ENCODE measurements at regions not wholly inside any gene's neighbourhood (a gene's known extent, or its start where the extent isn't known, plus 50 kb on each side); places are given as distances from the start of the nearest gene placed in this dataset.

DNA sequence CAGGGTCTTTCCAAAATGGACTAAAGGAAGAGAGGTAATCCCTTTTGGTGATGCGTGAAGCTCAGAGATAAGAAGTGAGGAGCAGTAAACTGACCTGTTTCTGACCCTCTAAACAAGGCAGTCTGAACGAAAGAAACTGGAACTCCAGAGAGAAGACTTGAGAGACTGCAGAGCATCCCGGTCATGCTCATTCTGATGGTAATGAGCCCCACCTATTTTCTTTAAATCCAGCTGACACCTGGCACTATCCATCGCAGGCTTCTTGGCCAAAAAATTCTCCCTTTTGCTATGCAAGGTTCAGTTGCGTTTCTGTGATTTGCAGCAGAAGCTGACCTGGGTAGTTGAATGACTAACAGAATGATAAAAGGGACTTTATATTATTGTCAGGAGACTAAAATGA lies 105.9 kb upstream of the KCNK2 start:
- DNase-seq (ENCODE audit: insufficient read length), result no peak
- TF ChIP-seq POLR2A (IDR thresholded peaks at IDR 0.05; ENCODE audit: low read depth, low read length) (no peak), POLR2AphosphoS5 (IDR thresholded peaks at IDR 0.05; ENCODE audit: low read depth, low read length) (no peak), TAF1 (IDR thresholded peaks at IDR 0.05; ENCODE audit: borderline replicate concordance, low read depth, low read length) (no peak)
- FAIRE-seq, result no peak

DNA sequence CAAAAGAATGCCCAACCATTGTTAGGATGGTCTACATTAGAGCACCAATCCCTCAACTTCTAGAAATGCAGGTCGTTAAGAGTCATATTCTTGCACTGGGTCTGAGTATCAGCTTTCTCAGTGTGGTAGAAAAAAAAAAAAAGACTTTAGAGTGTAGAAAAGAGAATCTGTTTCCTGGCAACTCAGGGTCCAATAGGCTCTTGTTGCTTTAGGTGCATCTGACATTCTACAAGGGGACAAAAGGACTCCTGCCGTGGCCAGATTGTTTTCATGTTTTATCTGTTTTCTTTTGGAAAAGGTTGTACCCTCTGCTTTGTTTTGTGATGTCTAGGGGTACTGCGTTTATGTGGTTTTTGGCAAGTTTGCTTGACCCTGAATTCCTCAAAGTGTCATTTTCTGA lies 105.4 kb upstream of the KCNK2 start:
- DNase-seq (ENCODE audit: insufficient read length) (no peak), FAIRE-seq (no peak)
- no peak for TF ChIP-seq POLR2A (IDR thresholded peaks at IDR 0.05; ENCODE audit: low read depth, low read length)
- TF ChIP-seq TAF1 (IDR thresholded peaks at IDR 0.05; ENCODE audit: borderline replicate concordance, low read depth, low read length), result no peak
- no peak for TF ChIP-seq POLR2AphosphoS5 (IDR thresholded peaks at IDR 0.05; ENCODE audit: low read depth, low read length)

DNA sequence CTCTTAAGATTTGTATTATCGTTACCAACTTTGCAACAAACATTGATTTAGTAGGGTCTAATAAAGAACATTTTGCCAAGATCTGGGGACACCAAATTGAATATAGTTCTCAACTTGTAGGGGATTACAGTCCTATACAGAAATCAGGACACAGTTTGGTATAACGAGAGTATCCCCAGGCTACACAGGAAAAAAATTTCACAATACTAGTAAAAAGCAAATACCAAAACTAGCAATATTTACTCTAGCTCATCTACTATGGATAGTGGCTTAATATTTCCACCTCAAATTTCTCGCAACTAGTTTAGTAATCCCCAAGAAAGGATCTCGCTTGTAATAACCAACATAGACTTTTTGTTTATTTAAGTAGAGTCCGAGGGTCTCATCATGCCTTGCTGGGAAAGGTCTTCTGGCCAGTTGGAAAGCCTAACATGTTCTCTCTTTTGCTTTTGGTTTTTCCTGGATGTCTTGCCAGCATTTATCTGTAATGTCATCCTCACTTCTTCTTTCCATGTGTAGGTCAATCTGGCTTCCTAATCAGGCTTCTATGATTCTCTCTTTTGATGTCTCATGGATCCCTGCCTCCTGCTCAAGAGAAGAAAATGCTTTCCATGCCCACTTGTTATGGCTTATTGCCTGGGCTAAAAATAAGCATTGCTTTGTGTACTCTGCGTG lies 104.7 kb upstream of the KCNK2 start:
- FAIRE-seq (no peak), DNase-seq (ENCODE audit: insufficient read length) (no peak)
- TF ChIP-seq POLR2A (IDR thresholded peaks at IDR 0.05; ENCODE audit: low read depth, low read length), result no peak
- TF ChIP-seq TAF1 (IDR thresholded peaks at IDR 0.05; ENCODE audit: borderline replicate concordance, low read depth, low read length), result no peak
- no peak for TF ChIP-seq POLR2AphosphoS5 (IDR thresholded peaks at IDR 0.05; ENCODE audit: low read depth, low read length)

DNA sequence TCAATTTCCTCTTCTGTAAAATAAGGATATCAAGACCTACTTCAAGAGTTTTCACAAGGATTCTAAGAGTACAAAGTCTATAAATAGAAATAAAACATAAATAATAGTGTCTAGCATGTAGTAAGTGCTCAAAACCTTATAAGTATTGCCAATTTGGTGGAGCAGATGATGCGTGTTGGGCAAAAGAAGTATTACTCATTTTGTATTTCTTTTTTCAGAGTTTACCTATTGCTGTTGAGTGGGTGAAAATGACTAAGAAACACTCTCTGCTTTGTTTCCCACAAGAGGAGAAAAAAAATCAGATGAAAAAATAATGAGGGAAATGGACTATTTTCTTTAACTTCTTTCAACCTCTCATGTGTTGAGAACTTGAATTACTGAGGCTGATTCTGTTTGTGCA lies 103.3 kb upstream of the KCNK2 start:
- no peak for DNase-seq (ENCODE audit: insufficient read length)
- no peak for FAIRE-seq
- no peak for TF ChIP-seq TAF1 (IDR thresholded peaks at IDR 0.05; ENCODE audit: borderline replicate concordance, low read depth, low read length)
- TF ChIP-seq POLR2AphosphoS5 (IDR thresholded peaks at IDR 0.05; ENCODE audit: low read depth, low read length), result no peak
- TF ChIP-seq POLR2A (IDR thresholded peaks at IDR 0.05; ENCODE audit: low read depth, low read length), result no peak

DNA sequence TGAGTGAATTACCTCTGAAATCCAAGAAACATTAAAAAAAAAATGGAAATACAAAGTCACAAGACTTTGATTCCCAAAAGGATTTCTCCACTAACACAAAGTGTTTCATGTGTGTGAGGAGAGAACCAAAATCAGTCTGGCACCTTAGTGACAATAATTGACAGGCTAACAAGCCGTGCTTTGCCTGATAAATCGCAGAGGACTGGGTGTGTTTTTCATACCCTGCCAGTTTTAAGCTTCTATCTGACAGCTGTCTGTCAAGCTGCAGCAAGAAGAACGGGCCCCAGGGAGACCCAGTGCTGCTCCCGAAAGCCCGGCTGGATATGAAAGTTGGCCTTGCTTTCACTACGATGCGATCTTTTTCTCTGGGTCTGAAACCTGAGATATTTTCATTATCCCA lies 101.6 kb upstream of the KCNK2 start:
- no peak for TF ChIP-seq TAF1 (IDR thresholded peaks at IDR 0.05; ENCODE audit: borderline replicate concordance, low read depth, low read length)
- no peak for TF ChIP-seq POLR2AphosphoS5 (IDR thresholded peaks at IDR 0.05; ENCODE audit: low read depth, low read length)
- no peak for TF ChIP-seq POLR2A (IDR thresholded peaks at IDR 0.05; ENCODE audit: low read depth, low read length)
- FAIRE-seq, result no peak

DNA sequence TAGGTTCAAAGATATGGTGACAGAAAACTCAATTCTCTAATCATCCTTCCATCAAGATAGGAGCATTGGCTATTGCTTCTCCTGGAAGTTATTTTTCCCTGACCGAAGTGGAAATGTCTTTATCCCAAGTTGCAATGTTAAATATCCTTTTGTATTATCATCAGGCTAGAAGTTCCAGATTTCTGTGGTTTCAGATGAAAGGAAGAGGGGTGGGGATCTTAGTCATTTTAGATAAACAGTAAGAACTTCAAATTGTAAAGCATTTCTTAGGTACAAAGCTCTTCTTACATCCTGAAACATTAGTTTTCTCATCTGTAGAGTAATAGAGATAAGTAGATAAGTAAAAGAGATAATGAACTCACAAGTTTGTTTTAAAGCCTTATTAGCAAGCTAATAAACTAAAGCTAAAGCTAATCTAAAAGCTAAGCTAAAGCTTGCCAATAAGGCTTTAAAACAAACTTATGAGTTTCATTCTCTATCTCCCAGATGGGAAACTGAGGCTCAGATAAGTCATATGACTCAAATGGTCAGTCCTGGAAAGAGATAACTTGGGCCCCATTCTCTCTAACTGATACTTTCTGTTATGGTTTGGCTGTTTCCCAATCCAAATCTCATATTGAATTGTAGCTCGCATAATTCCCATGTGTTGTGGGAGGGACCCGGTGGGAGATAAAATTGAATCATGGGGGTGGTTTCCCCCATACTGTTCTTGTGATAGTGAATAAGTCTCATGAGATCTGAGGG lies 99.2 kb upstream of the KCNK2 start:
- no peak for TF ChIP-seq POLR2A (IDR thresholded peaks at IDR 0.05; ENCODE audit: low read depth, low read length)
- TF ChIP-seq TAF1 (IDR thresholded peaks at IDR 0.05; ENCODE audit: borderline replicate concordance, low read depth, low read length), result no peak
- TF ChIP-seq POLR2AphosphoS5 (IDR thresholded peaks at IDR 0.05; ENCODE audit: low read depth, low read length), result no peak
- FAIRE-seq (no peak), DNase-seq (ENCODE audit: insufficient read length) (no peak)

More for the DNA sequence above, 101.6 kb upstream of the KCNK2 start:
- DNase-seq (ENCODE audit: insufficient read length), result no peak

DNA sequence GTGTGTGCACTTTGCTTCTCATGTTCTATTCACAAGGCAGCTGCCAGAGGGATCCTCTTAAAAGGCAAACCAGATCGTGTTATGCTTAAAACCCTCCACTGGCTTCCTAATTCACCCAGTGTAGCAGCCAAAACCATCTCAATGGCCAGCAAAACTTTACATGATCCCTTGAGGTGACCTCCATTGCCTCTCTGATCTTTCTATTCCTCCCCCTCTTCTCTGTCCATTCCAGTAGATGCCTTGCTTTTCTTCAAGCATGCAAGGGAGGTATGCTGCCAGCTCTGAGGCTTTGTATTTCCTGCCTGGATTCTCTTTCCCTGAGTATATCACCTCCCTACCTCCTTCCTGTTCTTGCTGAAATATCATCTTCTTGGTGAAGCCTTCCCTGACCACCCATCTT lies 93.2 kb upstream of the KCNK2 start:
- TF ChIP-seq POLR2AphosphoS5 (IDR thresholded peaks at IDR 0.05; ENCODE audit: low read depth, low read length) (no peak), TAF1 (IDR thresholded peaks at IDR 0.05; ENCODE audit: borderline replicate concordance, low read depth, low read length) (no peak), POLR2A (IDR thresholded peaks at IDR 0.05; ENCODE audit: low read depth, low read length) (no peak)
- FAIRE-seq (no peak), DNase-seq (ENCODE audit: insufficient read length) (no peak)

DNA sequence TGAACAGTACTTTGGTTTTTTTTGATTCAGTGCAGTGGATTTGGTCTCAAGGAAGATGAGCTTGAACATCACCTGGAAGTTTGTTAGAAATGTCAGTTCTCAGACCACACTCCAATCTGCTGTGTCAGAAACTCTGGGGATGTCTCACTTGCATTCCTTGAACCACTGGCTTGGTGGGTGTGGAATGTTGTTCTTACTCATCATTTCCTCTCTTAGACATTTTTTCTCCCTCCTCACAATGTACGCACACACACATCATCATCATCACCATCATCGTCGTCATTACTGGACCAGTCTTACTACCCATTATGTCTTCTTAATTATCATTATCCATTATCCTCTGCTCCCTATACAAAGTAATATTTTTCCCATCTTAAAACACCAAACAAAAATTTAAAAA lies 91.9 kb upstream of the KCNK2 start:
- FAIRE-seq (no peak), DNase-seq (ENCODE audit: insufficient read length) (no peak)
- TF ChIP-seq POLR2AphosphoS5 (IDR thresholded peaks at IDR 0.05; ENCODE audit: low read depth, low read length) (no peak), POLR2A (IDR thresholded peaks at IDR 0.05; ENCODE audit: low read depth, low read length) (no peak), TAF1 (IDR thresholded peaks at IDR 0.05; ENCODE audit: borderline replicate concordance, low read depth, low read length) (no peak)

DNA sequence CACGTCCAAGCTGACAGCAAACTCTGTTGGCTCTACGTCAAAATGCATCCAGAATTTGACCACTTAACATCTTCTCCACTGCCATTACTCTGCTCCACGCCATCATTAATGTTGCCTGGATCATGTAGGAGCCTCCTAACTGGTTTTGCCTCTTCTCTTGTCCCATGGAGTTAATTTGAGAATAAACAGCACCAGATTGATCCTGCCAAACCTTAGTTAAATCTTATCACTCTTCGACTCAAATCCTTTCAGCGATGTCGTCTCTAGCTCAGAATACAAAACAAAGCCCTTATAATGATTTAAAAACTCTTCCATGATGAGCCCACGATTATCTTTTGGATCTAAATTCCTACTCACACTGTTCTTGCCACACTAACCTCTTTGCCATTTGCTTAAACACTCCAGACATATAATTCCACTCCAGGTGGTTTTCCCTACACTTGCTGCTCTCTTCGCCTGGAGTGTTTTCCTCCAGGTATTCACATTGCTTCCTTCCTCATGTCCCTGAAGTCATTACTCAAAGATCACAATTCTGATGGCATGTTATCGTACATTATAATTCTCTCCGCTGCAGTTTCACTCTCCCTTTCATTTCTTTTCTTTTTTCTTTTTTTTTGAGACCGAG lies 90.7 kb upstream of the KCNK2 start:
- TF ChIP-seq TAF1 (IDR thresholded peaks at IDR 0.05; ENCODE audit: borderline replicate concordance, low read depth, low read length) (no peak), POLR2AphosphoS5 (IDR thresholded peaks at IDR 0.05; ENCODE audit: low read depth, low read length) (no peak), POLR2A (IDR thresholded peaks at IDR 0.05; ENCODE audit: low read depth, low read length) (no peak)
- FAIRE-seq (no peak), DNase-seq (ENCODE audit: insufficient read length) (no peak)

DNA sequence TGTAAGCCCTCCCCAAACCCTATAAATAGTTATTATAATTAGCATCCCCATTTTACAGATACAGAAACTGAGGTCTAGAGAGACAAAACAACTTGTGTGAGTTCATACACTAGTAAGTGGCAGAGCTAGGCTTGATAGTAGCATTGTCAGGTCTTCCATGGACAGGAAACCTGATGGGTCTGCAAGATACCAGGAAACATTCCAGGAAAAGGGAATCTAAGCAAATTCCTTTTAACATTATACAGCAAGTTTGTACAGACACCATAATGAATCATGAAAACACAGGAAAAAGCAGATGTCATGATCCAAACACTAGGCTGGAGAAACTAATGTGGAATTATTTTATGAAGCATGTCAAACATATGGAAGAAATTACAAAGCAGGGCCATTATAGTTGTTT lies 89.1 kb upstream of the KCNK2 start:
- TF ChIP-seq POLR2A (IDR thresholded peaks at IDR 0.05; ENCODE audit: low read depth, low read length), result no peak
- TF ChIP-seq TAF1 (IDR thresholded peaks at IDR 0.05; ENCODE audit: borderline replicate concordance, low read depth, low read length), result no peak
- no peak for TF ChIP-seq POLR2AphosphoS5 (IDR thresholded peaks at IDR 0.05; ENCODE audit: low read depth, low read length)
- no peak for DNase-seq (ENCODE audit: insufficient read length)
- FAIRE-seq, result no peak

DNA sequence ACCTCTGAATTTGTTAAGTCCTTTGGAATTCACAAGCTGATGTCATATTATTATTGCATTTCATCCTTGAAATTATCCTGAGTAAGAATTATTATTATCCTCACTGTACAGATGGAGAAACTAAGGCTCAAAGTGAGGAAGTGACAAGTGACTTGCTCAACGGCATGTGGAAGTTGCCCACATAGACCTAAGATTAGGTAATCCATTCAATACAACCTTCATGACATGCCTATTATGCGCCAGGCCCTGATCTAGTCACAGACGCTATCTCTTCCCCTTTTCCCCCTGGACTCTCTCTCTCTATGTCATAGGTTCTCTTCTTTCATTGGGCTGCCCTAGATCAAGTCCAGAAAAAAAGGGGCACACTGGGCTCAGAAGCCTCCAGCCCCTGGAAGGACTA lies 84.9 kb upstream of the KCNK2 start:
- no peak for TF ChIP-seq TAF1 (IDR thresholded peaks at IDR 0.05; ENCODE audit: borderline replicate concordance, low read depth, low read length)
- TF ChIP-seq POLR2AphosphoS5 (IDR thresholded peaks at IDR 0.05; ENCODE audit: low read depth, low read length), result no peak
- no peak for TF ChIP-seq POLR2A (IDR thresholded peaks at IDR 0.05; ENCODE audit: low read depth, low read length)
- DNase-seq (ENCODE audit: insufficient read length), result no peak
- no peak for FAIRE-seq
